Astrocyte of the cerebellum (primary cell): ENCODE measurements at regions not wholly inside any gene's neighbourhood (a gene's known extent, or its start where the extent isn't known, plus 50 kb on each side); places are given as distances from the start of the nearest gene placed in this dataset.

Experiments used
- DNase-seq: peaks from one replicate; pipeline ENCODE4 v3.0.0-alpha.2; 2011; ENCODE audit warnings: low read depth
- H3K4me3 ChIP-seq: 2 replicates; pipeline ENCODE4 v1.5.1; 2011; ENCODE audit warnings: mild to moderate bottlenecking, low read depth, low read length, moderate library complexity
- in situ Hi-C: cut with HindIII; loops from 2 replicates; pipeline ENCODE4 v1.10.0; 2017; ENCODE audit warnings: low sequenced_read_pairs
- TF ChIP-seq, protein P1 (sequence below): IDR thresholded peaks from 2 replicates; pipeline ENCODE4 v1.5.1; 2012; ENCODE audit warnings: low read length, low read depth, moderate library complexity, mild to moderate bottlenecking; ENCODE audit errors: missing control alignments

DNA sequence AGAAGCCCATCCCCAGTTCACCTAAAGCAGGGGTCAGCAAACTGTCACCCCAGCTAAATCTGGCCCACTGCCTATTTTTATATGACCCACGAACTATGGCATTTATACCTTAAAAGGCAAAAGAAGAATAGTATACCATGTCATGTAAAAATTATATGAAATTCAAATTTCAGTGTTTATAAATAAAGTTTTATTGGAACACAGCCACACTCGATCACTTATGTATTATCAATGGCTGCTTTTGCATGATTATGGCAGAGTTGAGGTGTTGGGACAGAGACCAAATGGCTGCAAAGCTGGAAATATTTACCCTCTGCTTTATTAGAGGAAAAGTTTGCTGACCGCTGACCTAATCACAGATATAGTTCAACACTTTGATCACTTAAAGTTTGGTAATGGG lies 59.2 kb upstream of the GATB start:
- TF ChIP-seq, protein P1, sequence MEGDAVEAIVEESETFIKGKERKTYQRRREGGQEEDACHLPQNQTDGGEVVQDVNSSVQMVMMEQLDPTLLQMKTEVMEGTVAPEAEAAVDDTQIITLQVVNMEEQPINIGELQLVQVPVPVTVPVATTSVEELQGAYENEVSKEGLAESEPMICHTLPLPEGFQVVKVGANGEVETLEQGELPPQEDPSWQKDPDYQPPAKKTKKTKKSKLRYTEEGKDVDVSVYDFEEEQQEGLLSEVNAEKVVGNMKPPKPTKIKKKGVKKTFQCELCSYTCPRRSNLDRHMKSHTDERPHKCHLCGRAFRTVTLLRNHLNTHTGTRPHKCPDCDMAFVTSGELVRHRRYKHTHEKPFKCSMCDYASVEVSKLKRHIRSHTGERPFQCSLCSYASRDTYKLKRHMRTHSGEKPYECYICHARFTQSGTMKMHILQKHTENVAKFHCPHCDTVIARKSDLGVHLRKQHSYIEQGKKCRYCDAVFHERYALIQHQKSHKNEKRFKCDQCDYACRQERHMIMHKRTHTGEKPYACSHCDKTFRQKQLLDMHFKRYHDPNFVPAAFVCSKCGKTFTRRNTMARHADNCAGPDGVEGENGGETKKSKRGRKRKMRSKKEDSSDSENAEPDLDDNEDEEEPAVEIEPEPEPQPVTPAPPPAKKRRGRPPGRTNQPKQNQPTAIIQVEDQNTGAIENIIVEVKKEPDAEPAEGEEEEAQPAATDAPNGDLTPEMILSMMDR, result no peak
- H3K4me3 ChIP-seq, result no peak overlapping the region
- in situ Hi-C loops, result no loop called here
- no peak for DNase-seq

DNA sequence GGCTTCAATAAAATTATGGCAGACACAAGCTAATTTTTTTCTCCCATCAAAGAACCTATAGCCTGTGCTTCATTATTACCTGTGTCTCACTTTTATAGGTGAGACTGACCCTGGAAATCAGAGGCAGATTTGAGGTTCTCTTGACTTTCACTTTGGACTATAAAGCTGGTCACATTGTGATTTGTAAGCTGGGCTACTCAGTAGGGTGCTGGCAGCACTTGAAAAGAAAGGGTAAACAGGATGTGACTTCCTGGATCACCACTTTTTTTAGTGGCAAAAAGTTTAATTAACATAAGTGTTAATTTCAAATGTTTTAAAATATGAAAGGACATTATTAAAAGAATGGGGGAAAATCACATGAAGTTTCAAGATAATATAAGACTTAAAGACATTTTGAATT lies 50.6 kb upstream of the GATB start:
- TF ChIP-seq, protein P1, result no peak
- in situ Hi-C loops, result no loop called here

More for the DNA sequence above, 50.6 kb upstream of the GATB start:
- H3K4me3 ChIP-seq, result no peak overlapping the region
- no peak for DNase-seq
